ENCODE measurements at regions not wholly inside any gene's neighbourhood (a gene's known extent, or its start where the extent isn't known, plus 50 kb on each side); places are given as distances from the start of the nearest gene placed in this dataset.
"Not testable (repeated sequence)": the region's sequence is repeated elsewhere in the genome, so short reads cannot be mapped to it uniquely, and the experiment has no call there.

GRCh38 chr2:225244933-225245332 lies 154.6 kb upstream of the NYAP2 start:
- no peak for DNase-seq (ENCODE audit: low spot score)

- no peak for DNase-seq (ENCODE audit: low spot score)
Measured at GRCh38 chr2:225236769-225237323, 162.7 kb upstream of the NYAP2 start.

DNA sequence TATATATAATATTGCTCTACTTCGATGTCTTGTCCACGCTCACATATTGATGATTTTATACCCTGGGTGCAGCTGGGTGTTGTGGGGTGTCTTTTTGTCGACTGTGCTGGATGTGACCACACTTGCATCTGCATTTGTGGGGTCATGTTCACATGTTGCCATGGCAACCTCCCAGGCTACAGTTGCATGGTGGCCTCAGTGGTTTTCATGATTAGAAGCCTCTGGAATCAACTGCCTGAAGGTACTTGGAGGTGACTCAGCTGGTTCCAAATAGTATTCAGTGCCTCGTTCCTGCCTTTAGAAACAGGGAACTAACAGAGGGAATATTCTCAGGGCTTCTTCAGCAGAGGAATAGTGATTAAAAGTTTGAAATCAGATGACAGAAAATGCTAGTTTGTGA lies 166.3 kb upstream of the NYAP2 start:
- peak; percentile 25 for DNase-seq (ENCODE audit: low spot score)

- no peak for DNase-seq (ENCODE audit: low spot score)
Measured at GRCh38 chr2:225231900-225232299, 167.6 kb upstream of the NYAP2 start.

GRCh38 chr2:225229346-225229745 lies 170.2 kb upstream of the NYAP2 start:
- DNase-seq (ENCODE audit: low spot score): not testable (repeated sequence)

DNA sequence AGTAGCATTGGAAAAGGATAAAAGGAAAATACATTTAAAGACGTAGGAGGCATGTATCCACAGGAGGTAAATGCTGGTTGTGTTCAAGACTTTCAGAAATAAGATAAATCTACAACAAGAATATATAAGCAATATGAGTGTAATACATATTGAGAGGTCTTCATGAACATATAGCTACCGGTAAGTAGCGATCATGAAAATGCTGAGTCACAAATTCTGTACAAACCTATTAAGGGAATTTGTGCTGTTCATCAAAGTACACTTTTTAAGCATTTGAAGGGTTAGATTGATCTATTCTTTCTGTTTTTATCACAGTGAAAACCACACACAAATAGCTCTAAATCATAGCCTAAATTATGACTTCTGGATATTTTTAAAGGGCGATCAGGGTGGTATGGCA lies 173.1 kb upstream of the NYAP2 start:
- DNase-seq (ENCODE audit: low spot score): no peak

- DNase-seq (ENCODE audit: low spot score): no peak
Measured at GRCh38 chr2:225223301-225223700, 176.2 kb upstream of the NYAP2 start.

GRCh38 chr2:225207471-225207870 lies 165.2 kb upstream of the DOCK10 start:
- no peak for DNase-seq (ENCODE audit: low spot score)

DNA sequence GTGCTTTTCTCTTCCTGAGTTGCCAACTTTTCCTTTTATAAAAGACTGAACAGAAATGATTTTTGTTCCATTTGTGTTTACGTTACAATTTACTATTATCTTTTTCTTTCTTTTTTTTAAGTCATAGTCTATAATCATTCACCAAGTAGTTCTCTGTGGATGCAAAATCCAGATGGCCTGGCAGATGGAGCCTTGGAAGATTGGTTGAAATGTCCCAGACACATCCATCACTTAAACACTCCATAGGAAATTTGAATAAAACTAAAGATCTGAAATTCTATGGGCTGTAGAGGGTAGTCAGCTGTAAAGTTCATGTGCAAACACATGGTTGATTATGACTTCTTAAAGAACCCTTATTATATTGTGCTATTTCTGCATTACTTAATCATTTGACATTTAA lies 164.8 kb upstream of the DOCK10 start:
- no peak for DNase-seq (ENCODE audit: low spot score)

- no peak for DNase-seq (ENCODE audit: low spot score)
Measured at GRCh38 chr2:225196579-225196978, 154.3 kb upstream of the DOCK10 start.

DNA sequence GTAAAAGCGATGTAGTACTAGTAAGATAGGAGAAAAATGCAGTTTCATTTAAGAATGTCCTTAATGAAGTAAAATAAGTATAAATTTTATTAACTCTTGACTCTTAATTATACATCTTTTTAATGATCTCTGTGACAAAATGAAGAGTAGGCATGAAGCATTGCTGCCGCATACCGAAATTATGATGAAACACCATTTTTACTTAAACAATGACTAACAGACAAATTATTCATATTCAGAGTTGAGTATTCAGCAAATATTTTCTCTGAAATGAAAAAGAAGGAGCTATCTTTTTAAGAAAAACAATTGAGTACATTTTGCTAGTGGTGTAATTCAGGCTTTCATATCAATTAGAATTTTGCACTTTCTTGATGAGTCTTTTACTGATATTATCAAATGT lies 150.6 kb upstream of the DOCK10 start:
- DNase-seq (ENCODE audit: low spot score): no peak

- no peak for DNase-seq (ENCODE audit: low spot score)
Measured at GRCh38 chr2:225190987-225191386, 148.7 kb upstream of the DOCK10 start.

- DNase-seq (ENCODE audit: low spot score): no peak
Measured at GRCh38 chr2:225184948-225185347, 142.7 kb upstream of the DOCK10 start.

DNA sequence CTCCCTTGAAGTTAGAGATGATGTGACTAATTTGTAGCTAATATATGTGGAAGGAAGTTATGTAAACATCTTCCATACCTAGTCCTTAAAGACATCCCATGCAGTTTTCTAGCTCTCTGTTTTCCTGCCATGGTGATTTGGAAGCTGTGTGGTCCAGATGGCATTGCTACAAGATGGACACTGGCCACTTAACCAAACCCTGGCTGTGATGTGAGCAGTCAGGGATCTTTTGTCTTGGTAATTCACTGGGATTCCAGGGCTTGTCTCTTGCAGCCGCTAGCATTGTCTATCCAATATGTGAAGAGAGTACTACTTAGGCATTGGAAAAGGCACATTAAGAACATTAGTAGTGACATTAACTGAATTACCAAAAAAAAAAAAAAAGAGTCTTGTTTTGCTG lies 139.9 kb upstream of the DOCK10 start:
- no peak for DNase-seq (ENCODE audit: low spot score)

GRCh38 chr2:225177098-225177497 lies 134.8 kb upstream of the DOCK10 start:
- DNase-seq (ENCODE audit: low spot score): peak; percentile 83

GRCh38 chr2:225173909-225174308 lies 131.6 kb upstream of the DOCK10 start:
- peak; percentile 8 for DNase-seq (ENCODE audit: low spot score)

DNA sequence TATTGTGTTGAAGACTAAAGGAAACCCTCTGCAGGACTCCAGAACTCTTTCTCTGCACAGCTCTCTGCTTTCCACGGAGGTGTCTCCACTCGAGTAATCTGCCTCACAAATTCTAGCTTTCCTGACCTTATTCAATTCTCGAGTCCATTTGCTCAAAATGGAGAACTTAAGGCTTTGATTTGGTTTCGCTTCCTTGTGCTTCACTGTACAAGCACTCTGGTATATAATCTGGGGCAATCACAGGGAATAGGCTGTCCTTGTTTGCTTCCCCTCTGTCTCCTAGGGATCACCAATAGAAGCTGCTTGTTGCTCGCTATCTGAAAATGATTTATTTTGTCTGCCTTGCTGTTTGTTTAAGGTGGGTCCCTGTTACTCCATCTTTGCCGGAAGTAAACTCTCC lies 129.1 kb upstream of the DOCK10 start:
- no peak for DNase-seq (ENCODE audit: low spot score)

GRCh38 chr2:225170162-225170561 lies 127.9 kb upstream of the DOCK10 start:
- no peak for DNase-seq (ENCODE audit: low spot score)

- DNase-seq (ENCODE audit: low spot score): no peak
Measured at GRCh38 chr2:225169396-225169795, 127.1 kb upstream of the DOCK10 start.

DNA sequence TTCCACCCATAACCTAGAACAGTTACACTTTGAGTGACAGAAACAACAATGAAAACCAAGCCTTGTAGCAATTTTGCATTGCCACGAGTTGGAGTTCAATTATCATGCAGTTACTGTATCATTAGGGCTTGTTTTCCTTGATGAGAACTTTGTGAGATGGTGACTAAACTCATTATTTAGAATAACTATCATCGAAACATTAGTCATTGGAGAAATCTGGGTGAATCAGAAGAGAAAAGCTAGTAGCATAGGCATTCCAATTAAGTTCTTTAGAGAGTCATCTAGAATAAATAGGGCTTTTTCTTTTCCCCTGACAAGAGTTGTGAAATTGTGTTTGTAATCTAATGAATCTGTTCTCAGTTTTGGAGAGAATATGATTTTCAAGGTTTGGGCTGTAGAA lies 122.8 kb upstream of the DOCK10 start:
- DNase-seq (ENCODE audit: low spot score): peak; percentile 56

DNA sequence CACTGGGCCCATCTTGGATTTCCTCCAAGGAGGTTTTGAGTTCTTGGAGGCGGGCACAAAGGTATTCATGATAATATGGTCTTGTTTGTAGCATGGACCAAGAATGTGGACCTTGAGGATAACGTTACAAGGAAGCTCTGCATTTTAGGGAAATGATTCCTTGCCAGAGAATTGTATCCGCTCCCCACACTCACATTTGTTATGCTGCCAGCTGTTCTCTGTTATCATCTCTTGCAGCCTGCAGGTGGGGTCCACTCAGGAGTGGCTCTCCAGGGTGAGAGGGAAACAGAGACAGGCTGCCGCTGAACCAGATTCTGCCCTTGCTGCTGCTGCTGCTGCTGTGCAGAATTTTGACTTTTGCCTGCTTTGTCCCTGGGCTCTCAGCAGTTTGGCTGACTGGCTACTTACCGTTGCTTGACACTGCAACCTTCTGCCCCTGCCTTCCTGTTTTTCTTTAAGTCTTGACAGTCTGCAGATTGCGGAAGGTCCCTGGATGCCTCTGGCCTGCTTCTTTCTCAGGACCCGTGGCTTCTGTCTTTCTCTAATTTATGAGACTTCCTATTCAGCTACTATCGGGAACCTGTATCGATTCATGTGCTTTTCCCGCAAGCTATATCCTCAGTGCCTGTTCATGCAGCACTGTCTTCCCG lies 122.3 kb upstream of the DOCK10 start:
- no peak for DNase-seq (ENCODE audit: low spot score)

- no peak for DNase-seq (ENCODE audit: low spot score)
Measured at GRCh38 chr2:225158360-225158759, 116.1 kb upstream of the DOCK10 start.

- DNase-seq (ENCODE audit: low spot score): no peak
Measured at GRCh38 chr2:225156853-225157451, 114.7 kb upstream of the DOCK10 start.

GRCh38 chr2:225140723-225141122 lies 98.5 kb upstream of the DOCK10 start:
- no peak for DNase-seq (ENCODE audit: low spot score)
